Fibroblast of villous mesenchyme (primary cell): ENCODE measurements at regions not wholly inside any gene's neighbourhood (a gene's known extent, or its start where the extent isn't known, plus 50 kb on each side); places are given as distances from the start of the nearest gene placed in this dataset.

ENCODE experiments used
- DNase-seq: peaks from one replicate; pipeline ENCODE4 v3.0.0-alpha.2; 2010; ENCODE audit warnings: low read depth
- H3K4me3 ChIP-seq: 2 replicates; pipeline ENCODE4 v1.5.1; 2011; ENCODE audit warnings: low read depth, mild to moderate bottlenecking, low read length
- TF ChIP-seq, protein P1 (sequence below): IDR thresholded peaks from 2 replicates; pipeline ENCODE4 v1.5.1; 2012; ENCODE audit warnings: low read depth, mild to moderate bottlenecking, low read length; ENCODE audit not compliant: insufficient read depth

DNA sequence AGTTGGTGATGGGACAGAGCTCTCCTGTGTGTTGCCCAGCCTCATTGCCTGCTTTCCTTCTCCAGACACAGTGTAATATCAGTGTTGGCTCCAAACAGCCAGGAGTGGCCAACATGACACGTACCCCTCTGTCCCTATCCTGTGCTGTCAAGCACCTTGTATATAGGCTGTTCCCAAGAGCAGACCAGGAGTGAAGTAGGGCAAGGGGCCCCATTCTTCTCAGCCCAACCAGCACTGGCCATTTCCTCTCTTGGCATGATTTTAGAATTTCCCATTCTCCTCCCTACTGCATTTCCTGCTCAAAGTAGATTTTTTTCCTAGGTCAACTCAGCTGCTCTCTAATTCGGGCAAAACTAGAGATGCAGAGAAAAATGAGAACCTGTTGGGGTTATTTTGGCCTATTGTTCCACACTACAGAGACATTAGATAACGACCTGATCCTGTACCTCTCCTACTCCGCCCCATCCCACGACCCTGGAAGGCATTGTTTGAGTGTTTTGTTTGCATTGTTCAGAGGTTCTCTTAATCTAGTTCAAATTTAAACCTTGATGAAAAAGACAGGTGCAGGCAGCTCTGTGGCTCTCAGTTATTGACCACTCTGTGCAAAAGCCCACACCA lies 95.6 kb downstream of the RASSF10 start:
- no peak overlapping the region for H3K4me3 ChIP-seq
- no peak for DNase-seq
- TF ChIP-seq, protein P1, sequence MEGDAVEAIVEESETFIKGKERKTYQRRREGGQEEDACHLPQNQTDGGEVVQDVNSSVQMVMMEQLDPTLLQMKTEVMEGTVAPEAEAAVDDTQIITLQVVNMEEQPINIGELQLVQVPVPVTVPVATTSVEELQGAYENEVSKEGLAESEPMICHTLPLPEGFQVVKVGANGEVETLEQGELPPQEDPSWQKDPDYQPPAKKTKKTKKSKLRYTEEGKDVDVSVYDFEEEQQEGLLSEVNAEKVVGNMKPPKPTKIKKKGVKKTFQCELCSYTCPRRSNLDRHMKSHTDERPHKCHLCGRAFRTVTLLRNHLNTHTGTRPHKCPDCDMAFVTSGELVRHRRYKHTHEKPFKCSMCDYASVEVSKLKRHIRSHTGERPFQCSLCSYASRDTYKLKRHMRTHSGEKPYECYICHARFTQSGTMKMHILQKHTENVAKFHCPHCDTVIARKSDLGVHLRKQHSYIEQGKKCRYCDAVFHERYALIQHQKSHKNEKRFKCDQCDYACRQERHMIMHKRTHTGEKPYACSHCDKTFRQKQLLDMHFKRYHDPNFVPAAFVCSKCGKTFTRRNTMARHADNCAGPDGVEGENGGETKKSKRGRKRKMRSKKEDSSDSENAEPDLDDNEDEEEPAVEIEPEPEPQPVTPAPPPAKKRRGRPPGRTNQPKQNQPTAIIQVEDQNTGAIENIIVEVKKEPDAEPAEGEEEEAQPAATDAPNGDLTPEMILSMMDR, result no peak

DNA sequence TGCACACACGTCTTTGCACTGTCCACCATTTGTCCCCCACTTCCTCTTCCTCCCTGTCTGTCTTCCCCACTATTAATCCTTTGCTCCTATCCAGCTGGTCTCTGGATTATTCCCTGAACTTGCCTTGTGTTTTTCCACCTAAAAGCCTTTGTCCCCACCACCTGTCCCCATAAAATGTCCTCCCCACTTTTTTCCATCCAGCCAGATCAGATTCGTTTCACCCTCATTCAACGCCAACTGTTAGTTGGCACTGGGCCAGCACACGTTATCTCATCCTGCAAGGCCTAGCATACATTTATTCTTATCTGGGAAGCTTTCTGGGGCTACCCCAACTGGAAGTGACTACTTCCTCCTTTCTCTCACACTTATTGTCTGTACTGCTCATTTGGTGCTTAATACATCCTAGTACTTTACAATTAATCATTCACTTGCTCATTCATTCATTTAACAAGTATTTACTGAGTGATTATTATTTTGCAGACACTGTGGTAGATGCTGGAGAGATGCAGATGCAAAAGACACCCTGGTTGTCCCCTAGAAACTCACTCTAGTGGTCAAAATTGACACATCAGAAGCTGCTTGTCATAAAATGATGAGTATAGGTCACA lies 96.2 kb downstream of the RASSF10 start:
- DNase-seq, result no peak
- no peak overlapping the region for H3K4me3 ChIP-seq
- TF ChIP-seq, protein P1, result no peak

DNA sequence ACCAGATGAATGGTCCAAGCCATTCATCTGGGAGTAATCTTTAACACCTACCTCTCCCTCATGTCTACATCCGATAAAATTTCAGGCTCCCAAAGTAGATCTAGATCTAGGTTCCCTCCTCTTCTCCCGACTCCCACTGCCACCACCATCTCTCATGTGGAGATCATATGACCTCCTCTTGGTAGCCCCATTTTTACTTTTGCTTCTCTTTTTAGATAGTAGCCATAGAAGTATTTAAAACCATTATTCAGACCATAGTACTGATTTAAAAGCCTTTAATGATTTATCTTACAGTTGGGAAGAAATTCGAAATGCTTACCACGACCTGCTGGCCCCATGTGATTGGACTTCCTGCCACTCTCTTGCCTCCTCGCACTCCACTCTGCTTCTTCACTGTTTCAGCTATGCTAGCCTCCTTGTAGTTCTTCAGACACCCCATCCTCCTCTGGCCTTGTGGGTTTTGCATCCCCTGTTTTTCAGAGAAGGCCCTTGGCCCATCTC lies 98.5 kb downstream of the RASSF10 start:
- DNase-seq, result no peak
- H3K4me3 ChIP-seq, result no peak overlapping the region
- TF ChIP-seq, protein P1, result no peak

DNA sequence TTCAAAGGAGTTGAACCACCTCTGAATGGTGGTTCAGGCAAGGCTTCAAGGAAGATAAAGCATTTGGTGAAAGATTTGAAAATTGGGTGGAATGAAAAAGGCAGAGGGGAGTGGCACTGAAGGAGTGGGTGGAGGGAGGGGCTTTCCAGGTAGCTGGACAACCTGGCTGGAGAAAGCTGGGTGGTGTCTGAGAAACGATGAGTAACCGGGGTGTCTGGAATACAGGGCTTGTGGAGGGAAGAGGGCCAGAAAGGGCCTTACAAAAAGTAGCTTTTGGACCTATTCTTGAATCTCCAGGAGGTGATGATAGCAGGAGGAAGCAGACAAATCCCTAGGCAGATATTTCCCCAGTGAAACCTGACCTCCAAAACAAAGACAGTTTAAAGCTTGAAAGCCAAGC lies 99.3 kb downstream of the RASSF10 start:
- DNase-seq, result no peak
- no peak overlapping the region for H3K4me3 ChIP-seq
- TF ChIP-seq, protein P1, result no peak

DNA sequence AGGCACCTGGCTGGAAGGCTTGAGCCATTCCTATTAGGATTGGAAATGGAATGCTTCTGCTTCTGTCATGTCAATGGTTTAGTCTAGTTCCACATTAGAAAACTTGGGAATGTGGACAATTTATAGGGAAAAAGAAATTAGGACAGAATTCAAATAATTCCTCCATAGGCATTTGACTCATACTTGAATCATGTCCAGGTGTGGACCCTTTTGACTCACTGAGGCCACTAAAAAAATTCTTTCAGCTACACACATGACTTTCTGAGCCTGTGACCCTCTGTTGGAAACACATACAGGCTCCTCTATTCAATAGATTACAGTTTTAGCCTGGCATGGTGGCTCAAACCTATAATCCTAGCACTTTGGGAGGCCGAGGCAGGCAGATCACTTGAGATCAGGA lies 100.5 kb downstream of the RASSF10 start:
- TF ChIP-seq, protein P1, result no peak
- DNase-seq, result no peak
- H3K4me3 ChIP-seq, result no peak overlapping the region

DNA sequence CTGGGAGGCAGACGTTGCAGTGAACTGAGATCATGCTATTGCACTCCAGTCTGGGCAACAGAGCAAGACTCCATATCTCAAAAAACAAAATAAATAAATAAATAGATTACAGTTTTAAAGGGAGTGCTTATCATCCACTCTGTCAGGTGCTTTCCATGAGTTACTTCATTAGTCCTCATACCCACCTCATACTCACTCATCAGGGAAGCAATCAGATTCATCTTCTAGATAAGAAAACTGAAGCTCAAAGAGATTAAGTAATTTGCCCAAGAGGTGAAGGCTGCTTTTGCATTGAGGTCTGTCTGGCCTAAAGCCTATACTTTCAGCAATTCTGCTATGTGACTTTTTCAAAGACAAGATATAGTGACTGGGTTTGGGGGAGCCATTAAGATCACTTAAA lies 101.0 kb downstream of the RASSF10 start:
- no peak overlapping the region for H3K4me3 ChIP-seq
- TF ChIP-seq, protein P1, result no peak
- no peak for DNase-seq
